ENCODE measurements at regions not wholly inside any gene's neighbourhood (a gene's known extent, or its start where the extent isn't known, plus 50 kb on each side); places are given as distances from the start of the nearest gene placed in this dataset.

DNA sequence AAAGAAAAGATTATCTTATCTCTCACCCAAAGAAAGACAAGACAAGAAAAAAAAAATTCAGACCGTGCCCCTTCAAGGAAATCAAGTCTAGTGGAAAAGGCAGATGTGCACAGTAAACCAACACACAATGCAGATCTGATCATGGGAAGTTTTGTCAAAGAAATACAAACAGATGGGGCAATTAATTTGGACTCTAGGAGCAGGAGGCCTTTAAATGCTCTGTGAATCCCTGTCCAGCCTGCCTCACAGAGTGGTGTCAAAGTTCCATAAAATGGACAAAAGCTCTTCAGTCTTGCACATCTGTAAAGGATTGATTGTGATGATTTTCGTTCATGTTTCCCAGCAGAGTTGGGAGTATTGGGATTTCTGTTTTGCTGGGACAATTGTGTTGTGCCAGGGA is 53.1 kb upstream of the TGM3 start (continued):
- TF ChIP-seq, protein P1, sequence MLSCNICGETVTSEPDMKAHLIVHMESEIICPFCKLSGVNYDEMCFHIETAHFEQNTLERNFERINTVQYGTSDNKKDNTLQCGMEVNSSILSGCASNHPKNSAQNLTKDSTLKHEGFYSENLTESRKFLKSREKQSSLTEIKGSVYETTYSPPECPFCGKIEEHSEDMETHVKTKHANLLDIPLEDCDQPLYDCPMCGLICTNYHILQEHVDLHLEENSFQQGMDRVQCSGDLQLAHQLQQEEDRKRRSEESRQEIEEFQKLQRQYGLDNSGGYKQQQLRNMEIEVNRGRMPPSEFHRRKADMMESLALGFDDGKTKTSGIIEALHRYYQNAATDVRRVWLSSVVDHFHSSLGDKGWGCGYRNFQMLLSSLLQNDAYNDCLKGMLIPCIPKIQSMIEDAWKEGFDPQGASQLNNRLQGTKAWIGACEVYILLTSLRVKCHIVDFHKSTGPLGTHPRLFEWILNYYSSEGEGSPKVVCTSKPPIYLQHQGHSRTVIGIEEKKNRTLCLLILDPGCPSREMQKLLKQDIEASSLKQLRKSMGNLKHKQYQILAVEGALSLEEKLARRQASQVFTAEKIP (CRISPR knock-in tag; IDR thresholded peaks at IDR 0.05; ENCODE audit: borderline replicate concordance), result no peak
- TF ChIP-seq JUND (CRISPR knock-in tag; IDR thresholded peaks at IDR 0.05) (no peak), BRCA1 (CRISPR knock-in tag; IDR thresholded peaks at IDR 0.05) (no peak), NFE2L2 (IDR thresholded peaks at IDR 0.05; ENCODE audit: low read length) (no peak), ZNF530 (CRISPR knock-in tag; IDR thresholded peaks at IDR 0.05; ENCODE audit: low read depth) (no peak), SMYD3 (CRISPR knock-in tag; IDR thresholded peaks at IDR 0.05) (no peak), RFX5 (IDR thresholded peaks at IDR 0.05; ENCODE audit: low read depth, low read length) (no peak), ATRX (CRISPR knock-in tag; IDR thresholded peaks at IDR 0.05; ENCODE audit: borderline replicate concordance) (no peak), CHCHD3 (CRISPR knock-in tag; IDR thresholded peaks at IDR 0.05) (no peak), HNRNPK (IDR thresholded peaks at IDR 0.05; ENCODE audit: low read depth, low read length, poor library complexity, severe bottlenecking) (no peak), PREB (CRISPR knock-in tag; IDR thresholded peaks at IDR 0.05) (no peak), ZNF160 (CRISPR knock-in tag; IDR thresholded peaks at IDR 0.05) (no peak)
- TF ChIP-seq, protein P2, sequence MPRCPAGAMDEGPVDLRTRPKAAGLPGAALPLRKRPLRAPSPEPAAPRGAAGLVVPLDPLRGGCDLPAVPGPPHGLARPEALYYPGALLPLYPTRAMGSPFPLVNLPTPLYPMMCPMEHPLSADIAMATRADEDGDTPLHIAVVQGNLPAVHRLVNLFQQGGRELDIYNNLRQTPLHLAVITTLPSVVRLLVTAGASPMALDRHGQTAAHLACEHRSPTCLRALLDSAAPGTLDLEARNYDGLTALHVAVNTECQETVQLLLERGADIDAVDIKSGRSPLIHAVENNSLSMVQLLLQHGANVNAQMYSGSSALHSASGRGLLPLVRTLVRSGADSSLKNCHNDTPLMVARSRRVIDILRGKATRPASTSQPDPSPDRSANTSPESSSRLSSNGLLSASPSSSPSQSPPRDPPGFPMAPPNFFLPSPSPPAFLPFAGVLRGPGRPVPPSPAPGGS (CRISPR knock-in tag; IDR thresholded peaks at IDR 0.05), result no peak
- TF ChIP-seq, protein P3, sequence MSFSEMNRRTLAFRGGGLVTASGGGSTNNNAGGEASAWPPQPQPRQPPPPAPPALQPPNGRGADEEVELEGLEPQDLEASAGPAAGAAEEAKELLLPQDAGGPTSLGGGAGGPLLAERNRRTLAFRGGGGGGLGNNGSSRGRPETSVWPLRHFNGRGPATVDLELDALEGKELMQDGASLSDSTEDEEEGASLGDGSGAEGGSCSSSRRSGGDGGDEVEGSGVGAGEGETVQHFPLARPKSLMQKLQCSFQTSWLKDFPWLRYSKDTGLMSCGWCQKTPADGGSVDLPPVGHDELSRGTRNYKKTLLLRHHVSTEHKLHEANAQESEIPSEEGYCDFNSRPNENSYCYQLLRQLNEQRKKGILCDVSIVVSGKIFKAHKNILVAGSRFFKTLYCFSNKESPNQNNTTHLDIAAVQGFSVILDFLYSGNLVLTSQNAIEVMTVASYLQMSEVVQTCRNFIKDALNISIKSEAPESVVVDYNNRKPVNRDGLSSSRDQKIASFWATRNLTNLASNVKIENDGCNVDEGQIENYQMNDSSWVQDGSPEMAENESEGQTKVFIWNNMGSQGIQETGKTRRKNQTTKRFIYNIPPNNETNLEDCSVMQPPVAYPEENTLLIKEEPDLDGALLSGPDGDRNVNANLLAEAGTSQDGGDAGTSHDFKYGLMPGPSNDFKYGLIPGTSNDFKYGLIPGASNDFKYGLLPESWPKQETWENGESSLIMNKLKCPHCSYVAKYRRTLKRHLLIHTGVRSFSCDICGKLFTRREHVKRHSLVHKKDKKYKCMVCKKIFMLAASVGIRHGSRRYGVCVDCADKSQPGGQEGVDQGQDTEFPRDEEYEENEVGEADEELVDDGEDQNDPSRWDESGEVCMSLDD (CRISPR knock-in tag; IDR thresholded peaks at IDR 0.05; ENCODE audit: borderline replicate concordance), result no peak

Data from HepG2 (cell line).